Activated CD4-positive, alpha-beta T cell treated with anti-CD3 and anti-CD28 coated beads, Interleukin-2, amount 50 U/mL, for 48 hours (primary cell): ENCODE measurements at regions not wholly inside any gene's neighbourhood (a gene's known extent, or its start where the extent isn't known, plus 50 kb on each side); places are given as distances from the start of the nearest gene placed in this dataset.
"Not testable (repeated sequence)": the region's sequence is repeated elsewhere in the genome, so short reads cannot be mapped to it uniquely, and the experiment has no call there.

Experiments used
- DNase-seq, 2 experiments: peaks; one replicate each; pipeline ENCODE4 v3.0.0-alpha.2; 2020

DNA sequence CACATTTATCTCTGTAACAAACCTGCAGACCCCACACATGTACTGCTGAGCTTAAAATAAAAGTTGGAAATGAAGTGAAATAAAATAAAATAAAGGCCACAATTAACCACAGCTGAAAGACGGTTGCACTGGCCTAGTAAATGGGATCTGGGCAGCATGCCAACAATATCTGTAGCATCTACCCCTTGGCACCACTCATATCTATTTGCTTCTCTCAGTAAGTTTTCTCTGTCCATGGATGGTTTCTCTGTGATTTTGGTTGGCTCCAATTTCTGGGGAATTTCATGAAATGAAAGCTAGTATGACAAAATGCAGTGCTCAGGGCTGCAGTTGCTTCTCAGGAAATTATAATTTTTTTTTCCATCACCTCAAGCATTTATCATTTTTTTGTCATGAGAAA, 172.0 kb upstream of the IL15 start:
- DNase-seq = no peak

GRCh38 chr4:141465171-141465570, 171.2 kb upstream of the IL15 start:
- no peak for DNase-seq

GRCh38 chr4:141467225-141467624, 169.2 kb upstream of the IL15 start:
- no peak for DNase-seq

GRCh38 chr4:141469392-141469791, 167.0 kb upstream of the IL15 start:
- DNase-seq = no peak

DNA sequence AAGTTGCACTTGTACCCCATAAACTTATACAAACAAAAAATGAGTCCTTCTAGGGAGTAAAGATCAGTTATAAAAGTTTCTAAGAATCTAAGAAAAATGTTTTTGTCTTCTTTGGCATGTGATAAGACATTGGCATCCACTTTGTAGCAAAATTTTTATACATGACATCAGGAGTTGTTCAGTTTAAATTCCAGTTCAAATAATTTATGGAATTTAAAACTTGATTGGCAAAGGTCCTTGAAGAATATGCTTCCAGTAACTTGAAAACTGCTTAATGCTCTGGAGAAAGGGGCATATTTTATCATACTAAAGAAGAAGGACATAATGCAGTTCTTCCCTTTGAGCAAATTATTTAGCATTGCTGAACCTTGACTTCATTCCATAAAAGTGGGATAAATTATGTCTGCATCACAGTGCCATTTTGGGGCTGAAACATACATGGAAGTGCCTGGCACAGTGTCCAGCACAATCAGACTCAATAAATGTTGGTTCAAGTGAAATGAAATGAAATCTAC, 163.3 kb upstream of the IL15 start:
- DNase-seq = no peak

- DNase-seq = no peak
These were observed 162.4 kb upstream of the IL15 start for GRCh38 chr4:141473952-141474351.

DNA sequence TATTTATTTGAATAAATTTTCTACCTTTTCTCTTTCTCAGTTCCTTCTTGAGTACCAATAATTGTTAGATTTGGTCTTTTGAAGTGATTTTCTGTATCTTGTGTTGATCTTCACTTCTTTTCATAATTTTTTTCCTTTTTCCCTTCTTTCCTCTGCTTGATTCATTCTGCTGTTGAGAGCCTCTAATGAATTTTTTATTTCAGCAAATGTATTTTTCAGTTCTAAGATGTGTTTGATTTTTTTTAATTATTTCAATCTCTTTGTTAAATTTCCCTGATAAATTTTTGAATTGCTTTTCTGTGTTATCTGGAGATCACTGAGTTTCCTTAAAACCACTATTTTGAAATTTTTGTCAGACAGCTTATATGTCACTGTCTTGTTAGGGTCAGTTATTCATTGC, 155.4 kb upstream of the IL15 start:
- no peak for DNase-seq

- DNase-seq = not testable (repeated sequence)
These were observed 152.1 kb upstream of the IL15 start for GRCh38 chr4:141484298-141484697.

- DNase-seq = no peak
These were observed 149.9 kb upstream of the IL15 start for GRCh38 chr4:141486375-141486997.

GRCh38 chr4:141497627-141498026, 138.8 kb upstream of the IL15 start:
- no peak for DNase-seq

GRCh38 chr4:141499261-141499853, 137.0 kb upstream of the IL15 start:
- DNase-seq = no peak

DNA sequence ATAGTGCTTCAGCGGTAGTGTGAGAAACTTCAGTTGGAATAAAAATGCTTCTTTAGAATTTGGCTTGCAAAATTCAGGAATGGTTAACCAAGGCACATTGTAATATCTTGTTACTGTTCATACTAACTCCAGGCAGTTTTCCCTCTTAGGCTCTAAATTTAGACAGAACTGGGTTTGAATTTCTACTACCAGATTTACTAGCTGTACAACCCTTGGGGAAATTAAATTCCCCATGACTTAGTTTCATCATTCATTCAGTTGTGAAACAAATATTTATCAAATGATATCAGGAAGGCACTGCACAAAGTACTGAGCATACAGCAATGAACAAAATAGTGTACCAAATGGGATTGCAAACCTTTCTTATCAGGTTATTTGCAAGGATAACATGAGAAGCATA, 135.0 kb upstream of the IL15 start:
- DNase-seq = no peak

- no peak for DNase-seq
These were observed 134.5 kb upstream of the IL15 start for GRCh38 chr4:141501931-141502330.

GRCh38 chr4:141502755-141503154, 133.6 kb upstream of the IL15 start:
- DNase-seq = no peak

GRCh38 chr4:141503260-141503659, 133.1 kb upstream of the IL15 start:
- no peak for DNase-seq

GRCh38 chr4:141511055-141511454, 125.3 kb upstream of the IL15 start:
- no peak for DNase-seq

DNA sequence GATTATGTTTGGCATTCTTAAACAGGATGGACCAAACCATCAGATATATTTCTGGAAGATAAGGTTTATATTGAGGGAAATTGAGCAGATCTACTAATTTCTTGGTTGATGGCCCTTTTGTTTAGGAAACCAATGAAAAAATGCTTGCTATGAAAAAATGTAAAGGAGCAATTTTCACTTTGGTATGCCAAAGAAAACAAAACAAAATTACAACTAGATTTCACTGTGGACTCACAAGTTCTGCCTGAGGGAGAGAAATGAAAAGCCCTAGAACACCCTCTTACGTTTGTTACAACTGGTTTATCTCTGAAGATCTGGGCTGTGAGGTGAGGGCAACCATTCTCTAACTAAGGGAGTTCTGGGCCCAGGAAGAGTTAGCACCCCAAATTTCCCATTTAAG, 122.5 kb upstream of the IL15 start:
- DNase-seq = no peak

DNA sequence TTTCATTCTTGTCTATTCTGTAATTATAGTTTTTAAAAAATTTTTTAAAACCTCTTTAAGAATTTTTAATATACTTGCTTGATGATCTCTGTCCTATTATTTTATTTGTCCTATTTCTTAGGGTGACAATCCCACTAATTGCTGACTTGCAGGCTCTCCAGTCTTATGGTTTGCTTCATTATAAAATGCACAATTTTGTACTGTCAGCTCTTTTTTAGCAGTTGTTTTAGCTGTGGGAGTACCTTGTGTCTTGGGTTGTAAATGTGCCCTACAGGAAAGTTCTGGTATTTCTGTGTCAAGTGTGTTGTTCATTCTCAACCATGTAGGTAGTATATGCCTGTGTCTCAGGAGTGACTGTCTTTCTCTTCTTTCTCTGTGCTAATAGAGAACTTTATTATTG, 118.2 kb upstream of the IL15 start:
- no peak for DNase-seq

DNA sequence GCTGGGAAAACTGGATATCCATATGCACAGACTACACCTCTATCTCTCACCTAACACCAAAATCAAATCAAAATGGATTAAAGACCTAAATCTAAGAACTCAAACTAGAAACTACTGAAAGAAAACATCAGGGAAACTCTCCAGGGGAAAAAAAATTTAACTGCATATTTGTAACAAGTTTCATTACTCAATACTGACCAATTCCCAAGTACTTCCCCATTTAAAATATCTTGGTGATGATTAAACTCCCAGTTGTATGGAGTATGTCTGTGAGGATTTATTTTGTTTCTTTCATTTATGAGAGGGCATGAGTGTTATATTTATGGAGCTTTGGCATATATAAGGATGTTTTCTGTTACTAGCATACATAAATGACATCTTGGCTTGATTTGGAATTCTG, 112.3 kb upstream of the IL15 start:
- DNase-seq = no peak

DNA sequence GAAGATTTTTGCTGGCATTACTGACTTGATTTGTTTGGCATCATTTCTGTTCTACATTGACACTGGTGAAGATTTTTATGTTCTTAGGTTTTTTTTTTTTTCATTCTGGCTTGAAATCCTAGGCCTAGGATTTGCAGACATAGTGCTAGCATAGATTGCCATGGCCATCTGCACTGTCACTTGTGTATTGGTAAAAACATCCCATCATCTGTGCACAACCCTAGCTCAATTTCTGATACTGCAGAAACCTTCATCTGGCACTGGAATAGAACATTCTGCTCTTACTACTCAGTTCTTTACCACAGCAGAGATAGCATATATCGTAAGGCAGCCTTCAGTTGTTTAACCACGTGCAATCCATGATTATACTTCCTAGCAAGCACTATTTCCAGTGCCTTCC, 111.5 kb upstream of the IL15 start:
- no peak for DNase-seq

DNA sequence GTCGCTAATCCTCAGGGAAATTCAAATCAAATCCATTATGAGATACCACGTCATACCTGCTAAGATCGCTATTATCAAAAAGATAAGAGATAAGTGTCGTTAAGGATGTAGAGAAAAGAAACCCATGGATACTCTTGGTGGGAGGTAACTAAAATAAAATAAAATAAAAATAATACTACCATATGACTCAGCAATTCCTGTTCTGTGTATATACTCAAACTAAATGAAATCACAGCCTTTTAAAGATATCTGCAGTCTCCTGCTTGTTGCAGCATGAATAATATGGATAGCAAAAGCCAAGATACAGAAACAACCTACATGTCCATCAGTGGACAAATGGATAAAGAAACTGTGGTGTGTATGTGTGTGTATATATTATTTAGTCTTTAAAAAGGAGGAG, 105.8 kb upstream of the IL15 start:
- DNase-seq = no peak

- DNase-seq = no peak
These were observed 101.4 kb upstream of the IL15 start for GRCh38 chr4:141534985-141535384.

- no peak for DNase-seq
These were observed 98.4 kb upstream of the IL15 start for GRCh38 chr4:141538001-141538400.

DNA sequence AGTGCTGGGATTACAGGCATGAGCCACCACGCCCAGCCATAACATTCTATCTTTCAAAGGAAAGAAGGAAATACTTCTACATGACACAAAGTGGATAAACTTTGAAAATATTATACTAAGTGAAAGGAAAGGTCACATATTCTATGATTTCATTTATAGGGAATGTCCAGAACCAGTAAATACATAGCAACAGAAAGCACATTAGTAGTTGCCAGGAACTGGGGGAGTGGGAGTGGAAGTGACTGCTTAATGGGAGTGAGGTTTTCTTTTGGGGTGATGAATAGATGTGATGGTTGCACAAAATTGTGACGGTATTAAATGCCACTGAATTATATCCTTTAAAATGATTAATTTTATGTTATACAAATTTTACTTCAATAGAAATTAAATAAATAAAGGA, 95.7 kb upstream of the IL15 start:
- DNase-seq = no peak

DNA sequence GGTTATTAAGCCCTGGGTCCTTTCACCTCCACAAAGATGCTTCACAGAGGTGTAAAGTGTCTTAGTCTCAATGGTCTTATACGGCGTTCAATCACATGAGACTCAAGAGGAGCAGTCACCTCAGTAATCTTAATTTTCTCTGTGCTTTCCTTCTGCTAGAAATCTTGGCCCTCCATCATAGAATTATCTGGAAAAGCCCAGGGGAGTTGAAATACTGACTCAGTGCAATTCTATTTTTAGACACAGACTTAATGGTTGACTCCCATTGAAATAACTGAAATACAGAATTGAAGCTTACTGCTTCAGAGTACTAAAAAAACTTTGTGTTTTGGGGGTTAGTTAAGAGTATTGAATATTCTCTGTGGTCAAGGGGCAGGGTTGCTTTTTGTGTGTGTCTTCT, 94.5 kb upstream of the IL15 start:
- no peak for DNase-seq
